OCI-LY1 (cell line): ENCODE measurements at regions not wholly inside any gene's neighbourhood (a gene's known extent, or its start where the extent isn't known, plus 50 kb on each side); places are given as distances from the start of the nearest gene placed in this dataset.

Source experiments
- H2AFZ ChIP-seq: fragments of 200-600 bp; sonication (generic), shearing (Covaris generic); 2 replicates; pipeline ENCODE4 v1.6.0; 2014; ENCODE audit warnings: antibody characterized with exemption, mild to moderate bottlenecking, low read length
- H3F3A ChIP-seq: fragments of 200-600 bp; sonication (generic), shearing (Covaris generic); 2 replicates; pipeline ENCODE4 v1.6.0; 2014; ENCODE audit warnings: mild to moderate bottlenecking, antibody characterized with exemption, low read length, moderate library complexity; ENCODE audit not compliant: insufficient read depth
- H3K27ac ChIP-seq: fragments of 200-600 bp; sonication (generic); 2 replicates; pipeline ENCODE4 v1.5.1; 2014; ENCODE audit warnings: low read length, mixed run types, mild to moderate bottlenecking, low read depth; ENCODE audit not compliant: poor library complexity, severe bottlenecking
- H3K27me3 ChIP-seq: fragments of 200-600 bp; sonication (generic); 2 replicates; pipeline ENCODE4 v1.6.0; 2014; ENCODE audit warnings: antibody characterized with exemption, mild to moderate bottlenecking, low read length, moderate library complexity; ENCODE audit not compliant: insufficient read depth
- H3K36me3 ChIP-seq: fragments of 200-600 bp; sonication (generic); 2 replicates; pipeline ENCODE4 v1.6.1; 2014; ENCODE audit warnings: mild to moderate bottlenecking, antibody characterized with exemption, low read length, moderate library complexity, mixed read lengths; ENCODE audit not compliant: insufficient read depth
- H3K4me1 ChIP-seq: fragments of 200-600 bp; sonication (generic); 2 replicates; pipeline ENCODE4 v1.5.1; 2014; ENCODE audit warnings: mild to moderate bottlenecking, low read length, moderate library complexity; ENCODE audit not compliant: insufficient read depth, severe bottlenecking
- H3K4me2 ChIP-seq: fragments of 200-600 bp; sonication (generic), shearing (Covaris generic); 2 replicates; pipeline ENCODE4 v1.6.1; 2014; ENCODE audit warnings: low read length
- H3K4me3 ChIP-seq: fragments of 200-600 bp; sonication (generic); 2 replicates; pipeline ENCODE4 v1.5.1; 2014; ENCODE audit warnings: low read length, low read depth, mild to moderate bottlenecking, mixed read lengths; ENCODE audit not compliant: poor library complexity, severe bottlenecking
- H3K79me2 ChIP-seq: fragments of 200-600 bp; shearing (Covaris generic); 2 replicates; pipeline ENCODE4 v1.6.1; 2016; ENCODE audit warnings: mixed run types, low read length, mixed read lengths; ENCODE audit not compliant: insufficient read depth
- H3K9ac ChIP-seq: fragments of 200-600 bp; sonication (generic), shearing (Covaris generic); 2 replicates; pipeline ENCODE4 v1.6.1; 2014; ENCODE audit warnings: mild to moderate bottlenecking, low read length, mixed read lengths
- H3K9me2 ChIP-seq: fragments of 200-600 bp; sonication (generic), shearing (Covaris generic); 2 replicates; pipeline ENCODE4 v1.6.1; 2014; ENCODE audit warnings: low read depth, mild to moderate bottlenecking, low read length, mixed read lengths
- H3K9me3 ChIP-seq: fragments of 200-600 bp; shearing (Covaris generic); 2 replicates; pipeline ENCODE4 v1.6.1; 2014; ENCODE audit warnings: low read length, mixed read lengths
- H4K20me1 ChIP-seq: fragments of 200-600 bp; sonication (generic), shearing (Covaris generic); 2 replicates; pipeline ENCODE4 v1.6.0; 2016; ENCODE audit warnings: mild to moderate bottlenecking, low read length; ENCODE audit not compliant: insufficient read depth
- CTCF ChIP-seq: fragments of 200-600 bp; sonication (generic), shearing (Covaris generic); IDR thresholded peaks from 2 replicates; pipeline ENCODE4 v1.5.1; 2017; ENCODE audit warnings: mild to moderate bottlenecking, antibody characterized with exemption, low read length, moderate library complexity, mixed read lengths
- EZH2 ChIP-seq: fragments of 200-600 bp; sonication (generic), shearing (Covaris generic); IDR thresholded peaks from 2 replicates; pipeline ENCODE4 v1.8.0; 2017; ENCODE audit warnings: borderline replicate concordance, mixed run types, mild to moderate bottlenecking, antibody characterized with exemption, low read length, moderate library complexity, mixed read lengths

GRCh38 chr16:55144651-55145050, 179.4 kb upstream of the IRX6 start:
- no peak for TF ChIP-seq CTCF
- TF ChIP-seq EZH2, result no peak

GRCh38 chr16:55145771-55146603, 178.0 kb upstream of the IRX6 start:
- Histone ChIP-seq H3K9ac (no peak overlapping the region), H3K4me2 (no peak overlapping the region)

More at GRCh38 chr16:55144651-55145050, 179.4 kb upstream of the IRX6 start:
- Histone ChIP-seq H3K79me2 (no peaks in the 10 kb centered on the region), H3K9me2 (no peaks in the 10 kb centered on the region), H3K27me3 (no peaks in the 10 kb centered on the region), H3F3A (no peaks in the 10 kb centered on the region), H3K9ac (no peak overlapping the region), H2AFZ (no peak overlapping the region), H3K4me1 (no peaks in the 10 kb centered on the region), H3K4me2 (no peak overlapping the region), H3K27ac (no peak overlapping the region), H3K4me3 (no peak overlapping the region), H3K9me3 (no peaks in the 10 kb centered on the region), H3K36me3 (no peaks in the 10 kb centered on the region), H4K20me1 (no peaks in the 10 kb centered on the region)

GRCh38 chr16:55146966-55147365, 177.0 kb upstream of the IRX6 start:
- H3K9me2 ChIP-seq, result no peaks in the 10 kb centered on the region
- no peak overlapping the region for H2AFZ ChIP-seq
- H3K79me2 ChIP-seq, result no peaks in the 10 kb centered on the region
- no peaks in the 10 kb centered on the region for H3F3A ChIP-seq
- H3K27me3 ChIP-seq, result no peaks in the 10 kb centered on the region
- H3K27ac ChIP-seq, result no peak overlapping the region
- H3K4me1 ChIP-seq, result no peaks in the 10 kb centered on the region
- H3K4me2 ChIP-seq, result no peak overlapping the region
- H3K4me3 ChIP-seq, result no peak overlapping the region
- H3K9ac ChIP-seq, result no peak overlapping the region
- H3K9me3 ChIP-seq, result no peaks in the 10 kb centered on the region
- H4K20me1 ChIP-seq, result no peaks in the 10 kb centered on the region
- no peaks in the 10 kb centered on the region for H3K36me3 ChIP-seq
- TF ChIP-seq CTCF (no peak), EZH2 (no peak)

More at GRCh38 chr16:55145771-55146603, 178.0 kb upstream of the IRX6 start:
- Histone ChIP-seq H3K36me3 (no peaks in the 10 kb centered on the region), H3K4me1 (no peaks in the 10 kb centered on the region), H3F3A (no peaks in the 10 kb centered on the region), H3K4me3 (no peak overlapping the region), H3K9me3 (no peaks in the 10 kb centered on the region), H3K79me2 (no peaks in the 10 kb centered on the region), H3K27ac (no peak overlapping the region), H3K27me3 (no peaks in the 10 kb centered on the region), H4K20me1 (no peaks in the 10 kb centered on the region), H3K9me2 (no peaks in the 10 kb centered on the region), H2AFZ (no peak overlapping the region)
- TF ChIP-seq EZH2 (no peak), CTCF (no peak)
